Neural cell (in vitro differentiated cells): ENCODE measurements at regions not wholly inside any gene's neighbourhood (a gene's known extent, or its start where the extent isn't known, plus 50 kb on each side); places are given as distances from the start of the nearest gene placed in this dataset.

Source experiments
- EP300 ChIP-seq: fragments of 450-650 bp; conservative IDR thresholded peaks from 2 replicates; pipeline ENCODE4 v1.6.1; 2014; ENCODE audit warnings: antibody characterized with exemption, mild to moderate bottlenecking, moderate library complexity; ENCODE audit not compliant: poor library complexity, severe bottlenecking
- EZH2 ChIP-seq: fragments of 200-600, 300-800 bp; shearing (Covaris generic), sonication (generic); IDR thresholded peaks from 2 replicates; pipeline ENCODE4 v1.6.1; 2014; ENCODE audit warnings: antibody characterized with exemption, low read length, borderline replicate concordance, mild to moderate bottlenecking; ENCODE audit not compliant: insufficient read depth, poor library complexity, severe bottlenecking
- MXI1 ChIP-seq: fragments of 450-650 bp; conservative IDR thresholded peaks from 2 replicates; pipeline ENCODE4 v1.6.1; 2014; ENCODE audit warnings: antibody characterized with exemption, mild to moderate bottlenecking; ENCODE audit not compliant: poor library complexity, severe bottlenecking
- POLR2AphosphoS5 ChIP-seq: IDR thresholded peaks from 2 replicates; pipeline ENCODE4 v1.6.1; 2012
- RAD21 ChIP-seq: fragments of 450-650 bp; conservative IDR thresholded peaks from 2 replicates; pipeline ENCODE4 v1.6.1; 2014; ENCODE audit warnings: antibody characterized with exemption, mild to moderate bottlenecking, moderate library complexity
- SMC3 ChIP-seq: fragments of 450-650 bp; conservative IDR thresholded peaks from 2 replicates; pipeline ENCODE4 v1.6.1; 2014; ENCODE audit warnings: antibody characterized with exemption, mild to moderate bottlenecking, moderate library complexity; ENCODE audit not compliant: poor library complexity
- TAF1 ChIP-seq: IDR thresholded peaks from 2 replicates; pipeline ENCODE4 v1.6.1; 2012; ENCODE audit warnings: low read depth
- TF ChIP-seq, protein P1 (sequence below): fragments of 450-650 bp; IDR thresholded peaks from 2 replicates; pipeline ENCODE4 v1.5.1; 2014; ENCODE audit warnings: antibody characterized with exemption, mild to moderate bottlenecking, moderate library complexity; ENCODE audit not compliant: poor library complexity, severe bottlenecking
- TF ChIP-seq, protein P2 (sequence below): IDR thresholded peaks from 2 replicates; pipeline ENCODE4 v1.6.1; 2012; ENCODE audit warnings: borderline replicate concordance

DNA sequence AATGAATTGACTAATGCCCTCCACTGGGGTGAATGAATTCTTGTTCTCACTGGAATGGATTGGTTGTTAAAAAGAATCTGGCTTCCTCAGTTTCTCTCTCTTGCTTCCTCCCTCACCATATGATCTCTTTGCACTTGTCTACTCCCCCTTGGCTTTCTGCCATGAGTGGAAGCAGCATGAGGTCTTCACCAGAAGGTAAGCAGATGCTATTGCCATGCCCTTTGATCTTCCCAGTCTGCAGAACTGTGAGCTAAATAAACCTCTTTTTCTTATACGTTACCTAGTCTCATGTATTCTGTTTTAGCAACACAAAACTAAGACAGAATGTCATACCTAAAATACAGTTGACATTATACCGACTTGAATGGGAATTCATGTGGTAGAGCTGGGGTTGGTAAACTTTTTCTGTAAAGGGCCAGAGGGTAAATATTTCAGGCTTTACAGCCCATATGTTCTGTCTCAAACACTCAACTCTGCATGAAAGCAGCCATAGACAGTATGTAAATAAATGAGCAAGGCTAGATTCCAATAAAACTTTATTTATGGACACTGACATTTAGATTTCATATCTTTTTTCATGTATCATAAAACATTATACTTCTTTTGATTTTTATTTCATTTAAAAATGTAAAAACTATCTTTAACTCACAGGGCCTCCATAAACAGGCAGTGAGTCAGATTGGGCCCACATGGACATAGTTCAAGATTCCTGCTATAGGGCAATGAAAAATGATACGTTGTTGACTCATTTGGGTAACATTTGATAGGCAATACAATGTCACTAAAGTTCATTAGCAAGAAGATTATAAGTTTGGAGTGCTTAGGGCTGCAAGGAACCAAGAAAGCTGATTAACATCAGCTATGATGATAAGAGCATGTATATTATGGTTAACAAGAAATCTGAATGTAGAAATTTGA is 79.4 kb upstream of the TLE4 start:
- TF ChIP-seq POLR2AphosphoS5: no peak
- TF ChIP-seq EZH2: no peak
- TF ChIP-seq, protein P1, sequence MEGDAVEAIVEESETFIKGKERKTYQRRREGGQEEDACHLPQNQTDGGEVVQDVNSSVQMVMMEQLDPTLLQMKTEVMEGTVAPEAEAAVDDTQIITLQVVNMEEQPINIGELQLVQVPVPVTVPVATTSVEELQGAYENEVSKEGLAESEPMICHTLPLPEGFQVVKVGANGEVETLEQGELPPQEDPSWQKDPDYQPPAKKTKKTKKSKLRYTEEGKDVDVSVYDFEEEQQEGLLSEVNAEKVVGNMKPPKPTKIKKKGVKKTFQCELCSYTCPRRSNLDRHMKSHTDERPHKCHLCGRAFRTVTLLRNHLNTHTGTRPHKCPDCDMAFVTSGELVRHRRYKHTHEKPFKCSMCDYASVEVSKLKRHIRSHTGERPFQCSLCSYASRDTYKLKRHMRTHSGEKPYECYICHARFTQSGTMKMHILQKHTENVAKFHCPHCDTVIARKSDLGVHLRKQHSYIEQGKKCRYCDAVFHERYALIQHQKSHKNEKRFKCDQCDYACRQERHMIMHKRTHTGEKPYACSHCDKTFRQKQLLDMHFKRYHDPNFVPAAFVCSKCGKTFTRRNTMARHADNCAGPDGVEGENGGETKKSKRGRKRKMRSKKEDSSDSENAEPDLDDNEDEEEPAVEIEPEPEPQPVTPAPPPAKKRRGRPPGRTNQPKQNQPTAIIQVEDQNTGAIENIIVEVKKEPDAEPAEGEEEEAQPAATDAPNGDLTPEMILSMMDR: no peak
- no peak for TF ChIP-seq TAF1
- no peak for TF ChIP-seq EP300
- TF ChIP-seq, protein P2, sequence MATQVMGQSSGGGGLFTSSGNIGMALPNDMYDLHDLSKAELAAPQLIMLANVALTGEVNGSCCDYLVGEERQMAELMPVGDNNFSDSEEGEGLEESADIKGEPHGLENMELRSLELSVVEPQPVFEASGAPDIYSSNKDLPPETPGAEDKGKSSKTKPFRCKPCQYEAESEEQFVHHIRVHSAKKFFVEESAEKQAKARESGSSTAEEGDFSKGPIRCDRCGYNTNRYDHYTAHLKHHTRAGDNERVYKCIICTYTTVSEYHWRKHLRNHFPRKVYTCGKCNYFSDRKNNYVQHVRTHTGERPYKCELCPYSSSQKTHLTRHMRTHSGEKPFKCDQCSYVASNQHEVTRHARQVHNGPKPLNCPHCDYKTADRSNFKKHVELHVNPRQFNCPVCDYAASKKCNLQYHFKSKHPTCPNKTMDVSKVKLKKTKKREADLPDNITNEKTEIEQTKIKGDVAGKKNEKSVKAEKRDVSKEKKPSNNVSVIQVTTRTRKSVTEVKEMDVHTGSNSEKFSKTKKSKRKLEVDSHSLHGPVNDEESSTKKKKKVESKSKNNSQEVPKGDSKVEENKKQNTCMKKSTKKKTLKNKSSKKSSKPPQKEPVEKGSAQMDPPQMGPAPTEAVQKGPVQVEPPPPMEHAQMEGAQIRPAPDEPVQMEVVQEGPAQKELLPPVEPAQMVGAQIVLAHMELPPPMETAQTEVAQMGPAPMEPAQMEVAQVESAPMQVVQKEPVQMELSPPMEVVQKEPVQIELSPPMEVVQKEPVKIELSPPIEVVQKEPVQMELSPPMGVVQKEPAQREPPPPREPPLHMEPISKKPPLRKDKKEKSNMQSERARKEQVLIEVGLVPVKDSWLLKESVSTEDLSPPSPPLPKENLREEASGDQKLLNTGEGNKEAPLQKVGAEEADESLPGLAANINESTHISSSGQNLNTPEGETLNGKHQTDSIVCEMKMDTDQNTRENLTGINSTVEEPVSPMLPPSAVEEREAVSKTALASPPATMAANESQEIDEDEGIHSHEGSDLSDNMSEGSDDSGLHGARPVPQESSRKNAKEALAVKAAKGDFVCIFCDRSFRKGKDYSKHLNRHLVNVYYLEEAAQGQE: no peak
- no peak for TF ChIP-seq RAD21
- no peak for TF ChIP-seq MXI1
- TF ChIP-seq SMC3: no peak
